Left lobe of liver (tissue), 2 donors: ENCODE measurements at regions not wholly inside any gene's neighbourhood (a gene's known extent, or its start where the extent isn't known, plus 50 kb on each side); places are given as distances from the start of the nearest gene placed in this dataset.
"Not testable (repeated sequence)": the region's sequence is repeated elsewhere in the genome, so short reads cannot be mapped to it uniquely, and the experiment has no call there.

ENCODE experiments used
- ATAC-seq: fragments of 200-7000 bp; cut with Tn5 transposase; one replicate; pipeline ENCODE4 v1.9.1; 2020; ENCODE audit warnings: mild to moderate bottlenecking, moderate library complexity
- DNase-seq: peaks from one replicate; pipeline ENCODE4 v3.0.0-alpha.2; 2020; ENCODE audit warnings: low spot score
- donor health status: DM: no; HTN: no; CAD: no; lungs with moderate emphysema.
- donor health status: DM: no; HTN: yes; CAD: no.

DNA sequence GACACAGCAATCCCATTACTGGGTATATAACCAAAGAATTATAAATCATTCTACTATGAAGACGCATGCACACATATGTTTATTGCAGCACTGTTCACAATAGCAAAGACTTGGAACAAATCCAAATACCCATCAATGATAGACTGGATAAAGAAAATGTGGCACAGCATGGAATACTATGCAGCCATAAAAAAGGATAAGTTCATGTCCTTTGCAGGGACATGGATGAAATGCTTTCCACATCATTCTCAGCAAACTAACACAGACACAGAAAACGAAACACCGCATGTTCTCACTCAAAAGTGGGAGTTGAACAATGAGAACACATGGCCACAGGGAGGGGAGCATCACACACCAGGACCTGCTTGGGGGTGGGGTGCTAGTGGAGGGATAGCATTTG, 613.0 kb downstream of the RFPL4B start:
- DNase-seq, ATAC-seq: not testable (repeated sequence)

GRCh38 chr6:112967974-112968373, 620.8 kb downstream of the RFPL4B start:
- no peak for DNase-seq
- ATAC-seq = no peak

DNA sequence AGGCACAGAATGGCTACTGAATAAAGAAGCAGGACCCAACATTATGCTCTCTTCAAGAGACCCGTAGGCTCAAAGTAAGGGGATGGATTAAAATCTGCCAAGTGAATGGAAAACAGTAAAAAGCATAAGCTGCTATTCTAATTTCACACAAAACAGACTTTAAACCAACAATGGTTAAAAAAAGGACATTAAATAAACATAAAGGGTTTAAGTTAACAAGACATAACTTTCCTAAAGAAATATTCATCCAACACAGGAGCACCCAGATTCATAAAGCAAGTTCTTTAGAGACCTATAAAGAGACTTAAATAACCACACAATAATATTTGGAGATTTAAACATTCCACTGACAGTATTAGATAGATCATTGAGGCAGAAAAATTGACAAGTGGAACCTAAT, 624.5 kb downstream of the RFPL4B start:
- ATAC-seq (no peak), DNase-seq (no peak)

DNA sequence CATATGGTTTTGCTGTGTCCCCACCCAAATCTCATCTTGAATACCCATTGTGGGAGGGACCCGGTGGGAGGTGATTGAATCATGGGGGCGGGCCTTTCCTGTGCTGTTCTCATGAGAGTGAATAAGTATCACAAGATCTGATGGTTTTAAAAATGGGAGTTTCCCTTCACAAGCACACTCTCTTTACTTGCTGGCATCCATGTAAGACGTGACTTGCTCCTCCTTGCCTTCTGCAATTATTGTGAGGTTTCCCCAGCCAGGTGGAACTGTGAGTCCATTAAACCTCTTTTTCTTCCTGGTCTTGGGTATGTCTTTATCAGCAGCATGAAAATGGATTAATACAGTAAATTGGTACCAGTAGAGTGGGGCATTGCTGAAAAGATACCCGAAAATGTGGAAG, 627.8 kb downstream of the RFPL4B start:
- DNase-seq, ATAC-seq: not testable (repeated sequence)

GRCh38 chr6:112976579-112976978, 629.4 kb downstream of the RFPL4B start:
- not testable (repeated sequence) for ATAC-seq, DNase-seq

DNA sequence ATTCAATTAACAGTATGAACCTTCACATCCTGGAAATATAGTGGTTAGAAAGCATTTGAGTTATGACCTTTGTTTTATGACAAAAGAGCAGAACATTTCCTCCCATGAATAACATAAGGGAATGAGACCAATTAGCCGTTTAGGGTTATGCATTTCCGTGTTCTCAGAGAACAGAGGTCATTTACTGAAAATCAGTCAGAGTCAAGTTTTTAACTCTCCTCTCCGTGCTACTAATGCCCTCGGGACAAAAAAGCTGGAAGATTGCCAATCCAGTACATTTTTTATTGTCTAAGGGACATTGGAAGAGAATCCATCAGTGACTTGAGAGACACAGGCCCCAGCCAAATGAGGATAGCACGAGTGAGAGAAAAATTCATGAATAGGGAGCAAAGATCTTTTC, 632.7 kb downstream of the RFPL4B start:
- DNase-seq = no peak

GRCh38 chr6:112980676-112981075, 633.5 kb downstream of the RFPL4B start:
- ATAC-seq = no peak
- DNase-seq = no peak

More for the DNA sequence above, 632.7 kb downstream of the RFPL4B start:
- peak; percentile 41 for ATAC-seq

GRCh38 chr6:112983713-112984261, 636.7 kb downstream of the RFPL4B start:
- no peak for ATAC-seq
- no peak for DNase-seq

- DNase-seq (no peak), ATAC-seq (no peak)
These were observed 637.8 kb downstream of the RFPL4B start for GRCh38 chr6:112984899-112985298.

- DNase-seq (no peak), ATAC-seq (no peak)
These were observed 639.2 kb downstream of the RFPL4B start for GRCh38 chr6:112986321-112986720.

DNA sequence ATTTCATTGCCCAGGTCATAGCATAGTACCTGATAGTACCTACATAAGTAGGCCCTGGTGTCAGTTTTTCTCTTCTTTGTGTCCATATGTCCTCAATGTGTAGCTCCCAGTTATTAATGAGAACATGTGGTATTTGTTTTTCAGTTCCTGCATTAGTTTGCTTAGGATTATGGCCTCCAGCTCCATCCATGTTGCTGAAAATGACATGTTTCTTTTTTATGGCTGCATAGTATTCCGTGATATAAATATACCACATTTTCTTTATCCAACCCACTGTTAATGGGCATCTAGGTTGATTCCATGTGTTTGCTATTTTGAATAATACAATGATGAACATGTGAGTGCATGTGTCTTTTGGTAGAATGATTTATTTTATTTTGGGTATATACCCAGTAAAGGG, 641.6 kb downstream of the RFPL4B start:
- no peak for DNase-seq
- ATAC-seq = no peak

DNA sequence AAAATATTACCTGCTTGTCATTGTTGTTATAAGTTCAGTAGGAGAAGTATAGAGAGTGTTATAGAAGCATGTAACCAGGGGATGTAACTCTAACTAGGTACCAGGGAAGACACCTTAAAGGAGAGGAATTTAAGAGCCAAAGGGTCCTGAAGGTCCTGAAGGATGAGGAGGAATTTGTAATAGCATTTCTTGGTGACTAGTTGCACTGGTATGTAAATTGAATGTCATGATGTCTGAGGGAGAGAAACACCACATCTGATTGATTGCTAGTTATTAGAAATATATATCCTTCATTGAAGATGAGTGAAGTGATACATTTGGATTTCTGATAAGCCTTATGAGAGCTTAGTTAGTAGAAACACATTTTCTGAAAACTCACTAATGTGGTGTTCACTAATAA, 643.8 kb downstream of the RFPL4B start:
- DNase-seq (no peak), ATAC-seq (no peak)

GRCh38 chr6:112991912-112992311, 644.8 kb downstream of the RFPL4B start:
- ATAC-seq = no peak
- no peak for DNase-seq

GRCh38 chr6:112997421-112998085, 650.4 kb downstream of the RFPL4B start:
- ATAC-seq = no peak
- DNase-seq = no peak

GRCh38 chr6:113004054-113004453, 656.9 kb downstream of the RFPL4B start:
- DNase-seq (no peak), ATAC-seq (no peak)

DNA sequence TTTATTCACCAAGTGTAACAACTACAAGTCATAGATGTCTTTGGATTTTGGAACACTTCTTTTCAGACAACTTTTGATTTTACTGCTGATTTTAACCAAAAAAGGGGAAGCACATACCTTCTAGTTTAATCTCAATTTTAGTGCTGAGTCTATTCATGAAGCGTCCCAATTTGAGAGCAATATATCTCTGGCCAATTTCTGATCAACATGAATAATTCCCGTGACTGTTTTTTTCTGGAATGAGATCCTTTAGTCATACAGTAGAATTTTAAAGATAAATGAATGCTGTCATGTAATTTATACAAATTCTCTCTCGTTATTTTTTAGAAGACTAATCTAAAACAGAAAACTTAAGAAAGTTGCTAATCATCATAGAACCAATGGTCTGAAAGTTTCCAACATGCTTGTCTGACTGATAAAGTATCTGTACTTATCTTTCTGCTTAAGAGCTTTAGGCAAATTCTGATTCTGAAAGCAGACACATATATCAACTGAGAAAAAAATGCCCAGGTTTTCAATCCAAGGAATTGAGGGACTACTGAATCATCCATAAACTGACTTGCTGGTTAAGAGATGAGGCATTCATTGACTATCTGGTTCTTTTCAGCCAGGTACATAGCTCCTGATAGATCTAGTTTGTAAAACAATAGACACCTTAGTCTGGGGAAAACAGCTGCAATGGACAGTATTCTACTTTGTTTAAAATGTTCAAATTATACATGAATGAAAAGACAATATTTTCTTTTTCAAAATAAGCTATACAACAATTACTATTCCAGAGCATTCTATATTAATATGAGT, 657.5 kb downstream of the RFPL4B start:
- ATAC-seq (no peak), DNase-seq (no peak)

- DNase-seq (no peak), ATAC-seq (no peak)
These were observed 659.4 kb downstream of the RFPL4B start for GRCh38 chr6:113006494-113006893.

DNA sequence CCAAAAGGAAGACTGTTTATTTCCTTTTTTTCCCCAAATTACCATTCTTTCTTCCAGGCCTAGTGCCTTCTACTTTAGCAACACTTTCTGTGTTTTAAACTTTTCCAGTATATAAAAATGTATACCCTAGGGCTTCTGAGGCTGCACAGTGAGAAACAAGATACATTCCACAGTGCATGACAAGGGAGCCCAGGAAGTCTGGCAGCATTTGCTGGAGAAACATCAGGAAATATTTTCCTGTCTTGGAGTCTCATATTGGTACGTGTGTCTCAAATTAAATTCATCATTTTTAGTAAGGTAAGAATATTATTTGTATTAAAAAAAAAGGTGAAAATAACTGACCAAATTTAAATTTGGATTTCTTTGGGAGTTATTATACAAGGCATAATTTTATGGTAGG, 662.6 kb downstream of the RFPL4B start:
- ATAC-seq (no peak), DNase-seq (no peak)

GRCh38 chr6:113010196-113010989, 663.3 kb downstream of the RFPL4B start:
- no peak for DNase-seq
- ATAC-seq = no peak

- ATAC-seq (no peak), DNase-seq (no peak)
These were observed 664.3 kb downstream of the RFPL4B start for GRCh38 chr6:113011389-113011788.

DNA sequence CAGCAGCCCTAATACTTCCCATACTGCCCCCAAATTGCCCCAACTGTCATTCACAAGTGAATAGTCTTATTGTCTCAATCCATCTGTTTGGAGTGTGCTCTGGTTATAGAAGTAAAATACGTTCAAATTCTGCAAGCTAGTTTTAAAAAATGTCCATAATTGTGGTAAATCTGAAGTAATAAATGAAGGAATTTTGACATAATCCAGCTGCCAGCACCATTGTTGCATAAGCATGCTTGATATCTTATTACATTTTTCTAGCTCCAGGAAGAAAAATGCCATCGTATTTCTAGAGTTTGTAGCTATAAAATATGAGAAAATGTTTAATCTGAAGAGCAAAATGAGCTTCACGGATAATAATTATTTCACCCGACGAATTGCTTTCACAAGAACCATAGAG, 664.7 kb downstream of the RFPL4B start:
- no peak for ATAC-seq
- no peak for DNase-seq
